Right atrium auricular region (tissue), 2 donors: ENCODE measurements at regions not wholly inside any gene's neighbourhood (a gene's known extent, or its start where the extent isn't known, plus 50 kb on each side); places are given as distances from the start of the nearest gene placed in this dataset.

Experiments used
- DNase-seq: peaks from one replicate; pipeline ENCODE4 v3.0.0-alpha.2; 2019; ENCODE audit warnings: low spot score
- H3K27ac ChIP-seq, 2 donors: fragments of 200-600 bp; sonication (generic); 1 replicate in 1 of 2; 2 replicates in 1 of 2; pipeline ENCODE4 v1.5.1; 2016 to 2019
- H3K27me3 ChIP-seq, 2 donors: fragments of 200-600 bp; sonication (generic); one replicate each; pipeline versions ENCODE4 v1.5.1 to v1.6.0; 2017 to 2019
- H3K36me3 ChIP-seq: fragments of 200-600 bp; sonication (generic); one replicate; pipeline ENCODE4 v1.5.1; 2016
- H3K4me1 ChIP-seq, 2 donors: fragments of 200-600 bp; sonication (generic); one replicate each; pipeline versions ENCODE4 v1.5.1 to v1.6.0; 2017 to 2019
- H3K4me3 ChIP-seq, 2 donors: fragments of 200-600 bp; sonication (generic); 1 replicate in 1 of 2; 2 replicates in 1 of 2; pipeline ENCODE4 v1.5.1; 2017 to 2019; ENCODE audit warnings: mild to moderate bottlenecking in 1 of 2, moderate library complexity in 1 of 2
- H3K9me3 ChIP-seq, 2 donors: fragments of 200-600 bp; sonication (generic); one replicate each; pipeline ENCODE4 v1.5.1; 2019
- TF ChIP-seq, protein P1 (sequence below), 2 donors: fragments of 200-600 bp; sonication (generic); IDR thresholded peaks; one replicate each; pipeline ENCODE4 v1.5.1; 2019; ENCODE audit warnings: antibody characterized with exemption in 2 of 2

DNA sequence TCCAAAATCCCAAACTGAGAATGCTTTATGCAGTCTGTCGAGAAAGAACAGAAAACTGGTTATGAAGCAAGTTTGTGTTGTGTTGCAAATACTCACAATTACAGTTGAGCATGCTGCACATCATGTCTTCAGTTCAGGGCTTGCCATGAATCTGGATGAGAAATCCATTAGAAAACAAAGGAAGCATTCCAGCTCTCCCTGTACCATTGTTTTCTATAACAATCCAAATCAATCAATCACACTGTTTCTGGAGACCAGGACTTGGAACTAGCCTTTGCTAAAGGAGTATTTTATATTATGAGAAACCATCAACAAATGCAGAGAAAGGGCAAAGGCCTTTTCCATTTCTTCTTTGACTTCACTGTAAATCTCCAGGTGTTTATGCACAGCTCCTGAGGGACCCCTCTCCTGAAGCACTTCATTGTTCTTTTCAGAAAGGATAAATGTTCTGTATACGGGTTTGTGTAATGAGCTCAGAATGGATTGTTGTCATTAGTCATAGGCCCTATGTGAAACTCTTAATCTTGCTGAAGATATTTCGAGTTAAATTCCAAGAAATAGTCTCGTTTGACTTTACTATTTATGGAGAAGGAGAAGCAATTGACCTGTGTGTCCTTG is 364.7 kb upstream of the POM121L12 start:
- no peak for DNase-seq
- H3K4me3 ChIP-seq = no peak overlapping the region
- no peaks in the 10 kb centered on the region for H3K36me3 ChIP-seq
- no peaks in the 10 kb centered on the region for H3K27me3 ChIP-seq
- no peaks in the 10 kb centered on the region for H3K4me1 ChIP-seq
- TF ChIP-seq, protein P1, sequence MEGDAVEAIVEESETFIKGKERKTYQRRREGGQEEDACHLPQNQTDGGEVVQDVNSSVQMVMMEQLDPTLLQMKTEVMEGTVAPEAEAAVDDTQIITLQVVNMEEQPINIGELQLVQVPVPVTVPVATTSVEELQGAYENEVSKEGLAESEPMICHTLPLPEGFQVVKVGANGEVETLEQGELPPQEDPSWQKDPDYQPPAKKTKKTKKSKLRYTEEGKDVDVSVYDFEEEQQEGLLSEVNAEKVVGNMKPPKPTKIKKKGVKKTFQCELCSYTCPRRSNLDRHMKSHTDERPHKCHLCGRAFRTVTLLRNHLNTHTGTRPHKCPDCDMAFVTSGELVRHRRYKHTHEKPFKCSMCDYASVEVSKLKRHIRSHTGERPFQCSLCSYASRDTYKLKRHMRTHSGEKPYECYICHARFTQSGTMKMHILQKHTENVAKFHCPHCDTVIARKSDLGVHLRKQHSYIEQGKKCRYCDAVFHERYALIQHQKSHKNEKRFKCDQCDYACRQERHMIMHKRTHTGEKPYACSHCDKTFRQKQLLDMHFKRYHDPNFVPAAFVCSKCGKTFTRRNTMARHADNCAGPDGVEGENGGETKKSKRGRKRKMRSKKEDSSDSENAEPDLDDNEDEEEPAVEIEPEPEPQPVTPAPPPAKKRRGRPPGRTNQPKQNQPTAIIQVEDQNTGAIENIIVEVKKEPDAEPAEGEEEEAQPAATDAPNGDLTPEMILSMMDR (IDR thresholded peaks at IDR 0.05) = no peak
- no peaks in the 10 kb centered on the region for H3K9me3 ChIP-seq
- H3K27ac ChIP-seq = no peak overlapping the region

- TF ChIP-seq, protein P1 (IDR thresholded peaks at IDR 0.05) = no peak
- Histone ChIP-seq H3K4me1 (no peaks in the 10 kb centered on the region), H3K4me3 (no peak overlapping the region), H3K9me3 (no peaks in the 10 kb centered on the region), H3K36me3 (no peaks in the 10 kb centered on the region), H3K27me3 (no peaks in the 10 kb centered on the region), H3K27ac (no peak overlapping the region)
- DNase-seq = no peak
These were observed 366.4 kb upstream of the POM121L12 start for GRCh38 chr7:52669031-52669430.

DNA sequence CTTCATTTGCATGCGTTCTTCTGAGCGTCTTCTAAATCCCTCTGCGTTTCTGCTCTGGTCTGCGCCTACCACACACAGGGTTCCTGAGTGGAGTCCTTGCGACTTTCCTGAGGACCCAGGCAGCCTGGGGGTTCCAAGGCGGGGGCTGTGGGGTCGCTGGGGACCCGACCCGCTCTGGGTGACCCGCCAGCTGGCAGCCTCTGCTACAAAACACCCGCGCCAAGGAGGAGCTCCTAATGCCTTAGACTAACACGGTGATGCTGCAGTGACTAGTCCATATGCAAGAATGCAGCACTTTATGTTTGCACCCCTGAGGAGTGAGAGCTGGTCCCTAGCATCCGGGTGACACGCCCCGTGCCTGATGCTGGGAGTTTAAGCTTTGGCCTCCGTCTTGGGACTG is 367.0 kb upstream of the POM121L12 start:
- TF ChIP-seq, protein P1 (IDR thresholded peaks at IDR 0.05) = no peak
- no peak for DNase-seq

GRCh38 chr7:52659178-52659577 is 376.3 kb upstream of the POM121L12 start:
- Histone ChIP-seq H3K4me3 (no peak overlapping the region), H3K9me3 (peaks cover 0 to 11% of the 10 kb centered on the region in 2 donors), H3K27ac (no peak overlapping the region), H3K36me3 (no peaks in the 10 kb centered on the region), H3K4me1 (no peaks in the 10 kb centered on the region), H3K27me3 (no peaks in the 10 kb centered on the region)
- DNase-seq = no peak
- TF ChIP-seq, protein P1 (IDR thresholded peaks at IDR 0.05) = no peak

More for the DNA sequence above, 367.0 kb upstream of the POM121L12 start:
- Histone ChIP-seq H3K27ac (no peak overlapping the region), H3K27me3 (no peaks in the 10 kb centered on the region), H3K9me3 (no peaks in the 10 kb centered on the region), H3K4me1 (no peaks in the 10 kb centered on the region), H3K36me3 (no peaks in the 10 kb centered on the region), H3K4me3 (no peak overlapping the region)

GRCh38 chr7:52656098-52656497 is 379.3 kb upstream of the POM121L12 start:
- DNase-seq = no peak
- Histone ChIP-seq H3K4me3 (no peak overlapping the region), H3K27me3 (no peaks in the 10 kb centered on the region), H3K9me3 (peaks cover 0 to 11% of the 10 kb centered on the region in 2 donors), H3K4me1 (no peaks in the 10 kb centered on the region), H3K27ac (no peak overlapping the region), H3K36me3 (no peaks in the 10 kb centered on the region)
- TF ChIP-seq, protein P1 (IDR thresholded peaks at IDR 0.05) = no peak

DNA sequence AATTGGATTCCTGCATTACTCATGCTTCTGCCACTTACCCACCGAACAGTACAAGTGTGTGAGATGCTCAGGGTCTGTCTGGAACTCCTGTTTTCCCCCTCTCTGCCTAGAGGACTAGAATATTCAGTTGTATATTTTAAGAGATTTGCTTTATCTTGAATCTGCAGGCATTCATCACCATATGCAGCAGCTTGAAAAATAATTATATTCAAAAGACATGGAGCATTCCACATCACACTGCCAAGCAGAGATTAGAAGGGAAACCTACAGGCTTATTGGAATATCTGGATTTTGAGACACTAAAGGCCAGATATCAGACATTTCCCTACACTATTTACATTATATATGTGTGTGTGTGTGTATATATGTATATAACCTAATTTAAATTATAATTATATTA is 382.8 kb upstream of the POM121L12 start:
- H3K27ac ChIP-seq = no peak overlapping the region
- H3K4me3 ChIP-seq = no peak overlapping the region
- TF ChIP-seq, protein P1 (IDR thresholded peaks at IDR 0.05) = no peak
- no peaks in the 10 kb centered on the region for H3K27me3 ChIP-seq
- H3K4me1 ChIP-seq = no peaks in the 10 kb centered on the region
- no peak for DNase-seq
- no peaks in the 10 kb centered on the region for H3K9me3 ChIP-seq
- no peaks in the 10 kb centered on the region for H3K36me3 ChIP-seq
